ENCODE measurements at regions not wholly inside any gene's neighbourhood (a gene's known extent, or its start where the extent isn't known, plus 50 kb on each side); places are given as distances from the start of the nearest gene placed in this dataset.
A peak's percentile ranks its signal among the peaks of the same experiment; 100 is the strongest.
"Not testable (repeated sequence)": the region's sequence is repeated elsewhere in the genome, so short reads cannot be mapped to it uniquely, and the experiment has no call there.

- DNase-seq = no peak
Measured at GRCh38 chr2:107502539-107502938, 324.2 kb upstream of the RGPD4 start.

GRCh38 chr2:107511970-107512789 lies 314.5 kb upstream of the RGPD4 start:
- no peak for DNase-seq

GRCh38 chr2:107525406-107525805 lies 301.3 kb upstream of the RGPD4 start:
- no peak for DNase-seq

- DNase-seq = peak; percentile 61
Measured at GRCh38 chr2:107529146-107529545, 297.5 kb upstream of the RGPD4 start.

GRCh38 chr2:107530046-107530445 lies 296.6 kb upstream of the RGPD4 start:
- no peak for DNase-seq

- DNase-seq = no peak
Measured at GRCh38 chr2:107534926-107535325, 291.8 kb upstream of the RGPD4 start.

GRCh38 chr2:107535905-107536689 lies 290.6 kb upstream of the RGPD4 start:
- DNase-seq = not testable (repeated sequence)

GRCh38 chr2:107542314-107542740 lies 284.4 kb upstream of the RGPD4 start:
- no peak for DNase-seq

GRCh38 chr2:107543793-107544192 lies 282.9 kb upstream of the RGPD4 start:
- DNase-seq = no peak

GRCh38 chr2:107545066-107545465 lies 281.6 kb upstream of the RGPD4 start:
- no peak for DNase-seq

- DNase-seq = no peak
Measured at GRCh38 chr2:107545851-107546250, 280.8 kb upstream of the RGPD4 start.

GRCh38 chr2:107548216-107548615 lies 278.5 kb upstream of the RGPD4 start:
- DNase-seq = no peak

GRCh38 chr2:107553046-107553445 lies 273.6 kb upstream of the RGPD4 start:
- no peak for DNase-seq

GRCh38 chr2:107553539-107553938 lies 273.2 kb upstream of the RGPD4 start:
- peak; percentile 30 for DNase-seq

GRCh38 chr2:107556038-107556627 lies 270.6 kb upstream of the RGPD4 start:
- no peak for DNase-seq

GRCh38 chr2:107558295-107558694 lies 268.4 kb upstream of the RGPD4 start:
- DNase-seq = no peak

- DNase-seq = no peak
Measured at GRCh38 chr2:107569496-107569895, 257.2 kb upstream of the RGPD4 start.

GRCh38 chr2:107570876-107571275 lies 255.8 kb upstream of the RGPD4 start:
- DNase-seq = no peak

GRCh38 chr2:107572890-107573289 lies 253.8 kb upstream of the RGPD4 start:
- DNase-seq = not testable (repeated sequence)

GRCh38 chr2:107576991-107577390 lies 249.7 kb upstream of the RGPD4 start:
- DNase-seq = no peak

GRCh38 chr2:107582487-107582886 lies 244.2 kb upstream of the RGPD4 start:
- DNase-seq = no peak

- no peak for DNase-seq
Measured at GRCh38 chr2:107584577-107584976, 242.1 kb upstream of the RGPD4 start.

- no peak for DNase-seq
Measured at GRCh38 chr2:107585851-107586250, 240.8 kb upstream of the RGPD4 start.

GRCh38 chr2:107588181-107588580 lies 238.5 kb upstream of the RGPD4 start:
- DNase-seq = no peak
